Lung (tissue), 11 donors: ENCODE measurements at regions not wholly inside any gene's neighbourhood (a gene's known extent, or its start where the extent isn't known, plus 50 kb on each side); places are given as distances from the start of the nearest gene placed in this dataset.

Experiments
- ATAC-seq: fragments of 200-7000 bp; cut with Tn5 transposase; one replicate; pipeline ENCODE4 v1.9.1; 2020; ENCODE audit warnings: moderate number of reproducible peaks; ENCODE audit not compliant: insufficient read depth, low FRiP score
- DNase-seq, 3 donors: peaks; one replicate each; pipeline ENCODE4 v3.0.0-alpha.2; 2013 to 2017
- H3K27ac ChIP-seq, 2 donors: one replicate each; pipeline ENCODE4 v1.5.1; 2013; ENCODE audit warnings: mild to moderate bottlenecking in 2 of 2, moderate library complexity in 2 of 2, control low read depth in 1 of 2, inconsistent platforms in 1 of 2, low read depth in 1 of 2, low read length in 1 of 2
- H3K27me3 ChIP-seq, 3 donors: one replicate each; pipeline ENCODE4 v1.5.1; 2013; ENCODE audit warnings: low read length in 2 of 3; ENCODE audit not compliant: control insufficient read depth in 3 of 3, insufficient read depth in 3 of 3
- H3K36me3 ChIP-seq, 4 donors: one replicate each; pipeline ENCODE4 v1.5.1; 2013; ENCODE audit warnings: low read length in 4 of 4, mild to moderate bottlenecking in 1 of 4, moderate library complexity in 1 of 4; ENCODE audit not compliant: control insufficient read depth in 4 of 4, insufficient read depth in 4 of 4
- H3K4me1 ChIP-seq, 5 donors: one replicate each; pipeline ENCODE4 v1.5.1; 2013; ENCODE audit warnings: low read length in 5 of 5, mild to moderate bottlenecking in 2 of 5, moderate library complexity in 1 of 5; ENCODE audit not compliant: control insufficient read depth in 5 of 5, insufficient read depth in 5 of 5
- H3K4me3 ChIP-seq: one replicate; pipeline ENCODE4 v1.5.1; 2013; ENCODE audit warnings: mild to moderate bottlenecking, control low read depth, moderate library complexity
- H3K9ac ChIP-seq, 2 donors: one replicate each; pipeline ENCODE4 v1.5.1; 2013; ENCODE audit warnings: low read length in 2 of 2, control low read depth in 1 of 2; ENCODE audit not compliant: insufficient read depth in 1 of 2
- H3K9me3 ChIP-seq, 4 donors: one replicate each; pipeline ENCODE4 v1.5.1; 2013; ENCODE audit warnings: low read length in 3 of 4, mild to moderate bottlenecking in 1 of 4, moderate library complexity in 1 of 4; ENCODE audit not compliant: control insufficient read depth in 4 of 4, insufficient read depth in 3 of 4
- WGBS, 2 donors: extraction: QIAGEN DNeasy Blood & Tissue Kit; methylation state at CpG; one replicate each; pipeline ENCODE4 v1.1.7; 2013; 5-methylcytosine and 5-hydroxymethylcytosine counted together
- TF ChIP-seq, protein P1 (sequence below): IDR thresholded peaks from 2 replicates; pipeline ENCODE4 v1.5.1; 2012; ENCODE audit warnings: mild to moderate bottlenecking; ENCODE audit errors: control extremely low read depth, extremely low read depth
- donor health status: control.
- donor health status: control.
- donor health status: Bipolar disorder and iron deficiency.
- donor health status: healthy.
- donor health status: DM: yes; HTN: yes; CAD: no.

DNA sequence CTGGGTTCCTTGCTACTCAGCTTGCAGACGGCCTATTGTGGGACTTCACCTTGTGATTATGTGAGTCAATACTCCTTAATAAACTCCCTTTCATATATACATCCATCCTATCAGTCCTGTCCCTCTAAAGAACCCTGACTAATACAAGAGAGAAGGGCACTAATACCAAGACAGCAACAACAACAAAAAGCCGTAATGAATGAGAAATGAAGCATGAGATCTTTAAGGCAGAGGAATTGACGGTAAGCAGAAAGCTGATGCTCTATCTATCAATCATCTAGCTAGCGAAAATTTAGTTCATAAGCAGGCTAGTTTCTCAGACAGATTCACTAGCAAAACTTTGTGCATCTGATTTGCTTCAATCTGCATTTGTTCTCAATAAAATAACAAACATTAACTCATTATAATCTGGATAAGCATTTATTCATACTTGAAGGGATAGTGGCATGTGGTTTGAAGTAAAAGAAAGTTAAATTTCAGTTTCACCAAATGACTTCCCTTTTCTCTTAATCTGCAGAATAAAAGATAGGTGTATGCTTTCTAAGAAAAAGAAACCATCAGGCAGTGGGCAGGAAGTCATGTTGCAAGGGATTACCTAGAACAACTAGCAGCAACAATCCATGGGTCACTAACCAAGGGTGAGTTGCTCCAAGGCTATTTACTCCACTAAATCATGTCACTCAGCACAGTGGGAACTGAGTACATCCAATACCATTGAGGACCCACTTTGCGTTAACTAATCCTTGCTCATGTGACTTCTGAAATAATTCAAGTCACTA, 376.5 kb downstream of the TMEM182 start:
- H3K9ac ChIP-seq: no peak overlapping the region
- ATAC-seq (no peak), DNase-seq (no peak)
- H3K36me3 ChIP-seq: no peaks in the 10 kb centered on the region
- H3K27ac ChIP-seq: no peak overlapping the region
- no peaks in the 10 kb centered on the region for H3K4me1 ChIP-seq
- 75 to 77% methylated on average over 5 of the region's 5 CpGs for WGBS, 2 donors
- H3K4me3 ChIP-seq: no peak overlapping the region
- TF ChIP-seq, protein P1, sequence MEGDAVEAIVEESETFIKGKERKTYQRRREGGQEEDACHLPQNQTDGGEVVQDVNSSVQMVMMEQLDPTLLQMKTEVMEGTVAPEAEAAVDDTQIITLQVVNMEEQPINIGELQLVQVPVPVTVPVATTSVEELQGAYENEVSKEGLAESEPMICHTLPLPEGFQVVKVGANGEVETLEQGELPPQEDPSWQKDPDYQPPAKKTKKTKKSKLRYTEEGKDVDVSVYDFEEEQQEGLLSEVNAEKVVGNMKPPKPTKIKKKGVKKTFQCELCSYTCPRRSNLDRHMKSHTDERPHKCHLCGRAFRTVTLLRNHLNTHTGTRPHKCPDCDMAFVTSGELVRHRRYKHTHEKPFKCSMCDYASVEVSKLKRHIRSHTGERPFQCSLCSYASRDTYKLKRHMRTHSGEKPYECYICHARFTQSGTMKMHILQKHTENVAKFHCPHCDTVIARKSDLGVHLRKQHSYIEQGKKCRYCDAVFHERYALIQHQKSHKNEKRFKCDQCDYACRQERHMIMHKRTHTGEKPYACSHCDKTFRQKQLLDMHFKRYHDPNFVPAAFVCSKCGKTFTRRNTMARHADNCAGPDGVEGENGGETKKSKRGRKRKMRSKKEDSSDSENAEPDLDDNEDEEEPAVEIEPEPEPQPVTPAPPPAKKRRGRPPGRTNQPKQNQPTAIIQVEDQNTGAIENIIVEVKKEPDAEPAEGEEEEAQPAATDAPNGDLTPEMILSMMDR: no peak
- H3K9me3 ChIP-seq: peaks cover 0 to 3% (median 1%) of the 10 kb centered on the region in 4 donors
- H3K27me3 ChIP-seq: no peaks in the 10 kb centered on the region

DNA sequence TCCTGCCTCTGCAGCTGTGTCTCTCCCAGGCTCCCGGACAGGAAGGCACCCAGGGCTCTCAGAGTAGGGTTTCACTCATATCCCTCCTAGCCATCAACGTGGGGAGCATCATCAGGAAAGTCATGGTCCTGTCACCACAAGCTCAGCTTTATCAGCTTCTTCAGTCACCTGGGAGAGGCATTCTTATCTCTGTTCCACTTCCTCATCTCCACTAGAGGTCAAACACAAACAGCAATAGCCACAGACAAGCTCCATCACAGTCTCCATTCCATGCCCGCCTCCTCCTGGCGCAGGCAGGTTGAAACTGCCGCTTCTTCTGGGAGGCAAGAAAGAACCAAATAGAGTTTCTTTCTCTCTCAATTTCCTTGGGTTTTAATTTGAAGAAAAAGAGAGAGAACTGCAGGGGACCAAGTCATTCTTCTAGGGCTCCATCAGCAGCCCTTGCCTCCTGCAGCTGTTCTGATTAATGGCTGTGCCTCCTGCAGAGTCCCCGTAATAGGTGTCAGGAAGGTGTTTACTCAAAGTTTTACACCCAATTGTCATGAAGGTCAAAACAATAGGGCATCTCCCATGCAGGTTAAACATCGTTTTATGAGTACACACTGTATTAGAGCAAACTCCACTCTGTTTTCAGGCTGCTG, 377.9 kb downstream of the TMEM182 start:
- 64 to 71% methylated on average over 7 of the region's 7 CpGs for whole genome bisulfite sequencing, 2 donors
- DNase-seq (no peak), ATAC-seq (no peak)
- TF ChIP-seq, protein P1: no peak
- Histone ChIP-seq H3K27ac (no peak overlapping the region), H3K36me3 (no peaks in the 10 kb centered on the region), H3K4me1 (no peaks in the 10 kb centered on the region), H3K27me3 (no peaks in the 10 kb centered on the region), H3K9ac (no peak overlapping the region), H3K4me3 (no peak overlapping the region), H3K9me3 (peaks cover 0 to 3% (median 1%) of the 10 kb centered on the region in 4 donors)

DNA sequence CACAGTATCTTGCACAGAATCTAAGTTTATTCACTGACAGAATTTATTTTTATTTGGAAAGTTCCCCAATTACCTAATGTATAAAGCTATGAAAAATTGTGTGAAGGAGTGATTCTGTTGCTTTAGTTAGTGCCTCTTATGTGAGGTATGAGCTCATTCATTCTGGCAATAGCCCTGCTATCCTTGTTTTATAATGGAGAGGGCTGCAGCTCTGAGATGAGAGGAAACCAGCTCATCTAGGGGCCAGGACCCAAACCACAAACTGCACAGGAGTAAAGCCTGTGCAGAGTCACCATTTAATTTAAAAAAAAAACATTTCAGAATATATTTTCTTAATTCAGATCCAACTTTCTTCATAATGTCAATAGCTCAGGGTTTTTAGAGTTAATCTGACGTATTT, 383.0 kb downstream of the TMEM182 start:
- ATAC-seq: no peak
- TF ChIP-seq, protein P1: no peak
- Histone ChIP-seq H3K36me3 (no peaks in the 10 kb centered on the region), H3K27ac (no peak overlapping the region), H3K4me1 (no peaks in the 10 kb centered on the region), H3K4me3 (no peak overlapping the region), H3K27me3 (no peaks in the 10 kb centered on the region), H3K9me3 (peaks cover 0 to 2% (median 0%) of the 10 kb centered on the region in 4 donors), H3K9ac (no peak overlapping the region)
- no peak for DNase-seq
- 0 to 84% methylated on average over 1 of the region's 1 CpG for WGBS, 2 donors
